ENCODE measurements at regions not wholly inside any gene's neighbourhood (a gene's known extent, or its start where the extent isn't known, plus 50 kb on each side); places are given as distances from the start of the nearest gene placed in this dataset.

GRCh38 chr3:55185380-55185779, 257.5 kb upstream of the LRTM1 start:
- TF ChIP-seq CTCF (IDR thresholded peaks at IDR 0.05; ENCODE audit: unreplicated experiment), result no peak
- H3K4me3 Mint-ChIP-seq (ENCODE audit: low read depth), result no peak overlapping the region
- DNase-seq (ENCODE audit: low spot score, unreplicated experiment), result no peak
- H3K27me3 Mint-ChIP-seq, result peaks cover 3% of the 10 kb centered on the region
- no peaks in the 10 kb centered on the region for H3K36me3 Mint-ChIP-seq (ENCODE audit: insufficient read depth)
- no peaks in the 10 kb centered on the region for H3K4me1 Mint-ChIP-seq (ENCODE audit: low read depth)
- H3K27ac Mint-ChIP-seq, result no peak overlapping the region
- H3K9me3 Mint-ChIP-seq (ENCODE audit: low read depth), result no peaks in the 10 kb centered on the region

- Mint-ChIP-seq H3K4me3 (ENCODE audit: low read depth) (no peak overlapping the region), H3K4me1 (ENCODE audit: low read depth) (no peaks in the 10 kb centered on the region), H3K9me3 (ENCODE audit: low read depth) (no peaks in the 10 kb centered on the region), H3K36me3 (ENCODE audit: insufficient read depth) (no peaks in the 10 kb centered on the region), H3K27ac (no peak overlapping the region), H3K27me3 (peaks cover 11% of the 10 kb centered on the region)
- DNase-seq (ENCODE audit: low spot score, unreplicated experiment), result no peak
- TF ChIP-seq CTCF (IDR thresholded peaks at IDR 0.05; ENCODE audit: unreplicated experiment), result no peak
Observed at GRCh38 chr3:55183201-55183600, 255.3 kb upstream of the LRTM1 start.

- H3K4me1 Mint-ChIP-seq (ENCODE audit: low read depth), result no peaks in the 10 kb centered on the region
- TF ChIP-seq CTCF (IDR thresholded peaks at IDR 0.05; ENCODE audit: unreplicated experiment), result peak; percentile 86
- H3K4me3 Mint-ChIP-seq (ENCODE audit: low read depth), result no peak overlapping the region
- H3K36me3 Mint-ChIP-seq (ENCODE audit: insufficient read depth), result no peaks in the 10 kb centered on the region
- H3K9me3 Mint-ChIP-seq (ENCODE audit: low read depth), result no peaks in the 10 kb centered on the region
- H3K27ac Mint-ChIP-seq, result no peak overlapping the region
- H3K27me3 Mint-ChIP-seq, result peaks cover 11% of the 10 kb centered on the region
- DNase-seq (ENCODE audit: low spot score, unreplicated experiment), result no peak
Observed at GRCh38 chr3:55180936-55181535, 253.2 kb upstream of the LRTM1 start.

GRCh38 chr3:55180161-55180560, 252.3 kb upstream of the LRTM1 start:
- no peaks in the 10 kb centered on the region for H3K4me1 Mint-ChIP-seq (ENCODE audit: low read depth)
- peaks cover 11% of the 10 kb centered on the region for H3K27me3 Mint-ChIP-seq

GRCh38 chr3:55178336-55178735, 250.5 kb upstream of the LRTM1 start:
- Mint-ChIP-seq H3K27ac (no peak overlapping the region), H3K36me3 (ENCODE audit: insufficient read depth) (no peaks in the 10 kb centered on the region), H3K4me3 (ENCODE audit: low read depth) (no peak overlapping the region), H3K27me3 (peaks cover 11% of the 10 kb centered on the region), H3K4me1 (ENCODE audit: low read depth) (no peaks in the 10 kb centered on the region), H3K9me3 (ENCODE audit: low read depth) (no peaks in the 10 kb centered on the region)
- no peak for TF ChIP-seq CTCF (IDR thresholded peaks at IDR 0.05; ENCODE audit: unreplicated experiment)
- DNase-seq (ENCODE audit: low spot score, unreplicated experiment), result no peak

More at GRCh38 chr3:55180161-55180560, 252.3 kb upstream of the LRTM1 start:
- Mint-ChIP-seq H3K36me3 (ENCODE audit: insufficient read depth) (no peaks in the 10 kb centered on the region), H3K4me3 (ENCODE audit: low read depth) (no peak overlapping the region), H3K27ac (no peak overlapping the region), H3K9me3 (ENCODE audit: low read depth) (no peaks in the 10 kb centered on the region)
- no peak for TF ChIP-seq CTCF (IDR thresholded peaks at IDR 0.05; ENCODE audit: unreplicated experiment)
- DNase-seq (ENCODE audit: low spot score, unreplicated experiment), result no peak
